Testis (tissue), 2 donors: ENCODE measurements at regions not wholly inside any gene's neighbourhood (a gene's known extent, or its start where the extent isn't known, plus 50 kb on each side); places are given as distances from the start of the nearest gene placed in this dataset.

Experiments
- DNase-seq: peaks from one replicate; pipeline ENCODE4 v3.0.0-alpha.2; 2019
- H3K27ac ChIP-seq, 2 donors: fragments of 200-600 bp; sonication (generic); one replicate each; pipeline ENCODE4 v1.5.1; 2019
- H3K27me3 ChIP-seq: fragments of 200-600 bp; sonication (generic); one replicate; pipeline ENCODE4 v1.5.1; 2019
- H3K36me3 ChIP-seq: fragments of 200-600 bp; sonication (generic); one replicate; pipeline ENCODE4 v1.5.1; 2017; ENCODE audit warnings: low read depth; ENCODE audit errors: missing control alignments
- H3K4me1 ChIP-seq: fragments of 200-600 bp; sonication (generic); one replicate; pipeline ENCODE4 v1.5.1; 2019
- H3K4me3 ChIP-seq, 2 donors: fragments of 200-600 bp; sonication (generic); one replicate each; pipeline ENCODE4 v1.5.1; 2017 to 2019
- H3K9me3 ChIP-seq: fragments of 200-600 bp; sonication (generic); one replicate; pipeline ENCODE4 v1.5.1; 2017
- CTCF ChIP-seq, 3 experiments: fragments of 450-650 bp in 2 of 3; fragments of 200-600 bp in 1 of 3; sonication (generic) in 1 of 3; IDR thresholded peaks; one replicate each; pipeline ENCODE4 v1.5.1; 2016 to 2019; ENCODE audit warnings: antibody characterized with exemption in 3 of 3, mild to moderate bottlenecking in 2 of 3, moderate library complexity in 1 of 3
- POLR2A ChIP-seq: fragments of 450-650 bp; IDR thresholded peaks from one replicate; pipeline ENCODE4 v1.6.1; 2017; ENCODE audit warnings: antibody characterized with exemption, mild to moderate bottlenecking, moderate library complexity
- WGBS, 2 donors: methylation state at CpG; one replicate each; pipeline ENCODE4 v1.1.5; 2018; 5-methylcytosine and 5-hydroxymethylcytosine counted together
- intact Hi-C: fragments of 100-400 bp; cut with DNase I; formaldehyde crosslinking; loops from one replicate; pipeline ENCODE4 v1.15.1; 2023; ENCODE audit warnings: low total_unique reads

DNA sequence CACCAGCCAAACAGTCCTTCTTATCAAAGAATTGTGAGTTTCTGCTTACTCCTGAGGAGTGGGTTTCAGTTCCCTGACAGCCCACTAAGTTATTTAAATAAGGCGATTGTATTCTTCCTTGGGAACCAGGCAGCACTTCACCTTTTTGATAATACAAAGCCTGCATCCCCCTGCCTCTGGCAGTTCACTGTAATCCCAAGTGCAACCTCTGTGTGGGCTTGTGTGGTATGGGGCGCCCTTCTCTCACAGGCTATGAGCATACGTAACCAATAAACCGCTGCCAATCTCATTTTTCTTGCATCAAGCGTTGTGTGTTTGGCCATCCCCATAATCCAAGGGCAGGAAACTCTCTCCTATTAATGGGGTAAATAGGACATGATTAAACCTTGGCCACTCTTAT is 1025.6 kb downstream of the NSUN3 start:
- no peak for DNase-seq
- Histone ChIP-seq H3K4me1 (no peaks in the 10 kb centered on the region), H3K36me3 (no peaks in the 10 kb centered on the region), H3K27me3 (no peaks in the 10 kb centered on the region), H3K9me3 (no peaks in the 10 kb centered on the region), H3K4me3 (no peak overlapping the region), H3K27ac (no peak overlapping the region)
- TF ChIP-seq CTCF (IDR thresholded peaks at IDR 0.05) (no peak), POLR2A (no peak)
- 95 to 96% methylated on average over 5 of the region's 5 CpGs for WGBS, 2 donors
- intact Hi-C loops: no loop called here

- WGBS, 2 donors: 62 to 75% methylated on average over 3 of the region's 3 CpGs
- H3K27ac ChIP-seq: no peak overlapping the region
- TF ChIP-seq POLR2A (no peak), CTCF (IDR thresholded peaks at IDR 0.05) (no peak)
- no peak for DNase-seq
- intact Hi-C loops: no loop called here
- no peaks in the 10 kb centered on the region for H3K9me3 ChIP-seq
- no peaks in the 10 kb centered on the region for H3K4me1 ChIP-seq
- H3K36me3 ChIP-seq: no peaks in the 10 kb centered on the region
- H3K27me3 ChIP-seq: no peaks in the 10 kb centered on the region
- H3K4me3 ChIP-seq: no peak overlapping the region
Observed at GRCh38 chr3:95097493-95097892, 1034.6 kb downstream of the NSUN3 start.

- H3K4me3 ChIP-seq: no peak overlapping the region
- H3K9me3 ChIP-seq: no peaks in the 10 kb centered on the region
- no peak overlapping the region for H3K27ac ChIP-seq
- no peaks in the 10 kb centered on the region for H3K36me3 ChIP-seq
- 35 to 42% methylated on average over 3 of the region's 3 CpGs for WGBS, 2 donors
- no peaks in the 10 kb centered on the region for H3K4me1 ChIP-seq
- no peak for DNase-seq
- TF ChIP-seq POLR2A: no peak
- no peak for TF ChIP-seq CTCF (IDR thresholded peaks at IDR 0.05)
- intact Hi-C loops: no loop called here
- no peaks in the 10 kb centered on the region for H3K27me3 ChIP-seq
Observed at GRCh38 chr3:95120921-95121320, 1058.1 kb downstream of the NSUN3 start.

GRCh38 chr3:95123104-95123503 is 1060.2 kb downstream of the NSUN3 start:
- no peak for DNase-seq
- Histone ChIP-seq H3K36me3 (no peaks in the 10 kb centered on the region), H3K27me3 (no peaks in the 10 kb centered on the region), H3K4me3 (no peak overlapping the region), H3K9me3 (no peaks in the 10 kb centered on the region), H3K4me1 (no peaks in the 10 kb centered on the region), H3K27ac (no peak overlapping the region)
- WGBS, 2 donors: 84 to 85% methylated on average over 5 of the region's 5 CpGs
- TF ChIP-seq POLR2A (no peak), CTCF (IDR thresholded peaks at IDR 0.05) (no peak)
- intact Hi-C loops: no loop called here

GRCh38 chr3:95134693-95135413 is 1072.0 kb downstream of the NSUN3 start:
- 88 to 89% methylated on average over 3 of the region's 3 CpGs for WGBS, 2 donors
- no peak overlapping the region for H3K4me3 ChIP-seq
- no peak overlapping the region for H3K27ac ChIP-seq
- no peaks in the 10 kb centered on the region for H3K4me1 ChIP-seq
- intact Hi-C loops: no loop called here
- DNase-seq: no peak
- H3K36me3 ChIP-seq: no peaks in the 10 kb centered on the region
- H3K9me3 ChIP-seq: no peaks in the 10 kb centered on the region
- TF ChIP-seq POLR2A (no peak), CTCF (IDR thresholded peaks at IDR 0.05) (no peak)
- H3K27me3 ChIP-seq: no peaks in the 10 kb centered on the region
